GM23338 (cell line): ENCODE measurements at regions not wholly inside any gene's neighbourhood (a gene's known extent, or its start where the extent isn't known, plus 50 kb on each side); places are given as distances from the start of the nearest gene placed in this dataset.

ENCODE experiments used
- ATAC-seq: fragments of 200-7000 bp; cut with Tn5 transposase; 3 replicates; pipeline ENCODE4 v1.9.1; 2020
- DNase-seq: peaks from one replicate; pipeline ENCODE4 v3.0.0-alpha.2; 2015; ENCODE audit warnings: low spot score
- H2AFZ ChIP-seq: fragments of 200-600 bp; sonication (generic); 2 replicates; pipeline ENCODE4 v1.8.0; 2016; ENCODE audit warnings: antibody characterized with exemption, mild to moderate bottlenecking, moderate library complexity
- H3F3A ChIP-seq: fragments of 200-600 bp; sonication (generic); replicated peaks from 2 replicates; pipeline ENCODE4 v1.8.0; 2017; ENCODE audit warnings: antibody characterized with exemption, mixed run types, low read depth
- H3K27ac ChIP-seq: fragments of 200-600 bp; sonication (generic); 2 replicates; pipeline ENCODE4 v1.6.1; 2016; ENCODE audit warnings: low read depth
- H3K27me3 ChIP-seq: fragments of 200-600 bp; sonication (generic); 2 replicates; pipeline ENCODE4 v1.8.0; 2016; ENCODE audit warnings: mild to moderate bottlenecking, mixed run types, moderate library complexity; ENCODE audit not compliant: insufficient read depth
- H3K36me3 ChIP-seq: fragments of 200-600 bp; sonication (generic); 2 replicates; pipeline ENCODE4 v1.8.0; 2016; ENCODE audit warnings: mild to moderate bottlenecking; ENCODE audit not compliant: insufficient read depth
- H3K4me1 ChIP-seq: fragments of 200-600 bp; sonication (generic); 2 replicates; pipeline ENCODE4 v1.8.0; 2016; ENCODE audit warnings: mild to moderate bottlenecking, moderate library complexity; ENCODE audit not compliant: insufficient read depth
- H3K4me2 ChIP-seq: fragments of 200-600 bp; sonication (generic); 2 replicates; pipeline ENCODE4 v1.7.1; 2017; ENCODE audit warnings: mixed run types
- H3K4me3 ChIP-seq: fragments of 200-600 bp; sonication (generic); 2 replicates; pipeline ENCODE4 v1.6.1; 2016; ENCODE audit warnings: mixed run types
- H3K79me2 ChIP-seq: fragments of 200-600 bp; sonication (generic); replicated peaks from 2 replicates; pipeline ENCODE4 v1.8.0; 2017; ENCODE audit warnings: mild to moderate bottlenecking; ENCODE audit not compliant: insufficient read depth
- H3K9me2 ChIP-seq: fragments of 200-600 bp; sonication (generic); 2 replicates; pipeline ENCODE4 v1.8.0; 2017; ENCODE audit not compliant: insufficient read depth
- H4K20me1 ChIP-seq: fragments of 200-600 bp; sonication (generic); replicated peaks from 2 replicates; pipeline ENCODE4 v1.8.0; 2017; ENCODE audit warnings: mild to moderate bottlenecking; ENCODE audit not compliant: insufficient read depth
- H3K27ac Mint-ChIP-seq: 2 replicates; pipeline ENCODE4 v1.8.0; 2020; ENCODE audit warnings: inconsistent platforms, mild to moderate bottlenecking, moderate library complexity, mixed read lengths
- H3K27me3 Mint-ChIP-seq: 3 replicates; pipeline ENCODE4 v1.8.0; 2022; ENCODE audit warnings: low read depth, mild to moderate bottlenecking, moderate library complexity, mixed read lengths, inconsistent platforms; ENCODE audit not compliant: insufficient read depth, poor library complexity
- H3K36me3 Mint-ChIP-seq: 3 replicates; pipeline ENCODE4 v1.8.0; 2021; ENCODE audit warnings: low read depth, mild to moderate bottlenecking, inconsistent platforms, moderate library complexity, mixed read lengths
- H3K4me1 Mint-ChIP-seq: 3 replicates; pipeline ENCODE4 v1.8.0; 2020; ENCODE audit warnings: mild to moderate bottlenecking, inconsistent platforms, mixed read lengths
- H3K4me3 Mint-ChIP-seq: 3 replicates; pipeline ENCODE4 v1.8.0; 2021; ENCODE audit warnings: moderate library complexity, mild to moderate bottlenecking, inconsistent platforms, mixed read lengths
- H3K9me3 Mint-ChIP-seq: 3 replicates; pipeline ENCODE4 v1.8.0; 2020; ENCODE audit warnings: moderate library complexity, mild to moderate bottlenecking, inconsistent platforms, mixed read lengths
- CREB1 ChIP-seq: fragments of 250-450 bp; sonication (Bioruptor Pico); IDR thresholded peaks from 2 replicates; pipeline ENCODE4 v1.5.0; 2020; ENCODE audit warnings: low read depth, mild to moderate bottlenecking, moderate library complexity
- CTCF ChIP-seq, 2 experiments: fragments of 200-600 bp in 1 of 2; sonication (generic) in 1 of 2; conservative IDR thresholded peaks; 2 replicates each; pipeline versions ENCODE4 v1.5.1 to v1.6.1; 2016 to 2017; ENCODE audit warnings: antibody characterized with exemption in 2 of 2, low read depth in 2 of 2, mild to moderate bottlenecking in 2 of 2, moderate library complexity in 1 of 2
- EZH2phosphoT487 ChIP-seq: fragments of 200-600 bp; sonication (generic); IDR thresholded peaks from one replicate; pipeline ENCODE4 v1.8.1; 2018; ENCODE audit warnings: antibody characterized with exemption; ENCODE audit not compliant: unreplicated experiment
- NANOG ChIP-seq: IDR thresholded peaks from 2 replicates; pipeline ENCODE4 v1.6.1; 2016; ENCODE audit warnings: antibody characterized with exemption, borderline replicate concordance
- REST ChIP-seq: IDR thresholded peaks from one replicate; pipeline ENCODE4 v1.6.1; 2018; ENCODE audit warnings: antibody characterized with exemption; ENCODE audit not compliant: unreplicated experiment
- STAT1 ChIP-seq: IDR thresholded peaks from one replicate; pipeline ENCODE4 v1.6.1; 2016; ENCODE audit warnings: antibody characterized with exemption; ENCODE audit not compliant: unreplicated experiment
- ZNF114 ChIP-seq: fragments of 250-450 bp; sonication (Bioruptor Pico); IDR thresholded peaks from 2 replicates; pipeline ENCODE4 v1.5.0; 2020; ENCODE audit warnings: mild to moderate bottlenecking, moderate library complexity
- ZNF331 ChIP-seq: fragments of 250-450 bp; sonication (Bioruptor Pico); IDR thresholded peaks from 2 replicates; pipeline ENCODE4 v1.5.0; 2020; ENCODE audit warnings: low read depth, mild to moderate bottlenecking, moderate library complexity

- Histone ChIP-seq H3K27me3 (no peaks in the 10 kb centered on the region), H3K4me1 (no peaks in the 10 kb centered on the region), H3K9me2 (peaks cover 10% of the 10 kb centered on the region; the same call in 1 of the 2 replicates), H3K4me2 (no peak overlapping the region), H3K79me2 (no peaks in the 10 kb centered on the region), H3K4me3 (no peak overlapping the region), H3K27ac (no peak overlapping the region), H4K20me1 (no peaks in the 10 kb centered on the region), H3K36me3 (no peaks in the 10 kb centered on the region), H2AFZ (no peak overlapping the region), H3F3A (no peaks in the 10 kb centered on the region)
- ATAC-seq (no peak), DNase-seq (no peak)
- H3K27me3 Mint-ChIP-seq, result peaks cover 3% of the 10 kb centered on the region
- H3K9me3 Mint-ChIP-seq, result peaks cover 13% of the 10 kb centered on the region
- TF ChIP-seq REST (no peak), EZH2phosphoT487 (no peak), CTCF (conservative IDR thresholded peaks at IDR 0.05; ENCODE audit: low read depth in 2 of 2) (no peak), ZNF114 (CRISPR knock-in tag) (no peak)
- no peak overlapping the region for H3K27ac Mint-ChIP-seq
- H3K4me3 Mint-ChIP-seq, result no peak overlapping the region
- no peaks in the 10 kb centered on the region for H3K4me1 Mint-ChIP-seq
- H3K36me3 Mint-ChIP-seq, result peaks cover 6% of the 10 kb centered on the region
These were observed 178.8 kb downstream of the DSEL start for GRCh38 chr18:67337696-67338095.

- Histone ChIP-seq H3F3A (no peaks in the 10 kb centered on the region), H3K79me2 (no peaks in the 10 kb centered on the region), H3K4me3 (no peak overlapping the region), H3K27me3 (no peaks in the 10 kb centered on the region), H3K9me2 (peaks cover 7% of the 10 kb centered on the region; the same call in 1 of the 2 replicates), H3K4me1 (no peaks in the 10 kb centered on the region), H3K4me2 (no peak overlapping the region), H4K20me1 (no peaks in the 10 kb centered on the region), H2AFZ (no peak overlapping the region), H3K27ac (no peak overlapping the region), H3K36me3 (no peaks in the 10 kb centered on the region)
- DNase-seq (no peak), ATAC-seq (no peak)
- Mint-ChIP-seq H3K36me3 (peaks cover 6% of the 10 kb centered on the region), H3K27me3 (peaks cover 1% of the 10 kb centered on the region), H3K4me3 (no peak overlapping the region), H3K4me1 (no peaks in the 10 kb centered on the region; the same call in 1 of the 3 replicates), H3K9me3 (peaks cover 5% of the 10 kb centered on the region; the same call in 2 of the 3 replicates), H3K27ac (no peak overlapping the region)
- TF ChIP-seq EZH2phosphoT487 (no peak), NANOG (no peak), CREB1 (no peak), STAT1 (no peak), ZNF331 (CRISPR knock-in tag) (no peak), ZNF114 (CRISPR knock-in tag) (no peak), REST (no peak)
These were observed 184.7 kb downstream of the DSEL start for GRCh38 chr18:67331857-67332256.
